ENCODE measurements at regions not wholly inside any gene's neighbourhood (a gene's known extent, or its start where the extent isn't known, plus 50 kb on each side); places are given as distances from the start of the nearest gene placed in this dataset.
"Not testable (repeated sequence)": the region's sequence is repeated elsewhere in the genome, so short reads cannot be mapped to it uniquely, and the experiment has no call there.

DNA sequence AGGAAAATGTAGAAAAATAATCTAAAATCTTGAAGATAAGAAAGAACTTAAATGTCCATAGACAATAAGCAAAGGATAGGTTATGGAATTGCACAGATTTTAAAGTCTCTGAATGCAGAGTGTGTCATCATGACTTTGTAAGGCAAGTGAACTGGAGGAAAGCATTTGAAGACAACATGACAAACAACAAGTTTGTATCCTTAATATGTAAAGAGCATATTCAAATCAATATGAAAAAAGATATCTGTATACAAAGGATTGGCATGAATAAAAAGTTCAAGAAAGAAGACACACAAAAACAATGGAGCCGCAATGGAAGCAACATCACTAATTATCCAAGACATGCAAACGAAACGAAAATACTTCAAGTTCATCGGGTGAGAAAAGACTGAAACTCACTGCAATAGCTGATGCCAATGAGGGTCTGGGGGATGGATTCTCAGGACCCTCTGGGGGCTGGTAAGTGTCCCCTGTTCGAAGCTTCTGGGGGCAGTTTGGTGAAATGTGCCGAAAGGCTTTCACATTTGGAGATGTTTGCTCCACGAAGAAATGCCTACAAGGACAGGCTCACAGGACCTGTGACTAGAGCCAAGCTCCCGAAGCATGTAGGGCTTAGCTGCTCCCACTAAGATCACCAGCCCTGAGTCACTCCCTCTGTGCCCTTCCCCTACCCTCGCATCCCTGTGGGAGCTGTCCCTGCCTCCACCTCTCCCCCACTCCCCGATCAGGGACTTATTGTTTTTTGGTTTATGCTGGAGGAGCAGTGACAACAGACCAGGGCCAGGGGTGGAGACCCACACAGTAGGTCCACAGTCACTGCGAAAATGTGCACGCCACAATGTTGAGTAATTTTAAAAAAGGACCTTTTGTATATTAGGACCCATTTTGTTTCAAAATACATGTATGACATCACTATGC lies 345.7 kb upstream of the SFSWAP start:
- no peak for DNase-seq

DNA sequence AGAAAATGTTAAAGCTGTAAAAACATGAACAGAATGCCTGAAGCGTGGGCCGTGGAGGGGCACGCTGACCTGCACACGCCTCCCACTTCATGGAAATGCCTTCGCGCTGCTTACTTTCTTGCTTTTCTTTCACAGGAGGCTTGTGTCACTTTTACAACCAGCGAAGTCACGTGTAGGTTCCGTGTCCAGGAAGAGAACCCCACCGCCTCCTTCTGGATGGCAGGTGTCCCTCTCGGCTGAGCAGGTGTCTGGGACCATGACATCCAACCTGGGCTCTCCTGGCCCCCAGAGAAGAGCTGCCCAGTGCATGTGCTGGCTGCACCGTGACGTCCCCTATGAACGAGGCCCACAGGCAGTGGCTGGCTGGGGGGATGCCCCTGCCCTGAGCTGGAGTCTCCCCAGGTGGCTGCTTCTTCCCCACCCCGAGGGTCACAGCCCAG lies 345.0 kb upstream of the SFSWAP start:
- no peak for DNase-seq

DNA sequence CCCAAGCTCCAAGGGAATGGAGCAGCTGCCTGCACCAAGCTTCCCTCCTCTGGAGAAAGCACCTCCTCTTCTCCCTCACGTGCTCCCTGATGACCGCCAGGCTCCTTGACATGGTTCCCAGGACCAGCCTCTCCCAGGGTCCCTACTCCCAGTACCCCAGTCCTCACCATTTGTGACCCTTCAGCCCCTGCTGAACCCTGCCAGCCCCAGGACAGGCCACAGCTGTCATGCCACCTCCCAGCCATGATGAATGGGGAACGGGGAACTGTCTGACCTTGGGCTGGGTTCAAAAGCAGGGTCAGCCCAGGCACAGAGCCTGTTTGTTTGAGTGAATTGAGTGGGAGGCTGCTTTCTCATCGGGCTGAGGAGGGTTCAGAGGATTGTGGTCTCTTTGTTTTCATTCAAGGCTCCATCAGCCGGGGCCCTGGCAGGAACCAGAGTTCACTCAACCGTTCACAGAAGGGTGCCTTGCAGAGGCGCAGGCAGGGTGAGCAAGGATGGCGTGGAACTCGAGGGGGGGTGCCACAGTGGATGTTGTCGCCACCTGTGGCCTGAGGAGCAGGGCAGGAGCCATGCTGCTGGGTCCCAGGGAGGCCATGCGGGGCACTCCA lies 344.5 kb upstream of the SFSWAP start:
- DNase-seq, result no peak

DNA sequence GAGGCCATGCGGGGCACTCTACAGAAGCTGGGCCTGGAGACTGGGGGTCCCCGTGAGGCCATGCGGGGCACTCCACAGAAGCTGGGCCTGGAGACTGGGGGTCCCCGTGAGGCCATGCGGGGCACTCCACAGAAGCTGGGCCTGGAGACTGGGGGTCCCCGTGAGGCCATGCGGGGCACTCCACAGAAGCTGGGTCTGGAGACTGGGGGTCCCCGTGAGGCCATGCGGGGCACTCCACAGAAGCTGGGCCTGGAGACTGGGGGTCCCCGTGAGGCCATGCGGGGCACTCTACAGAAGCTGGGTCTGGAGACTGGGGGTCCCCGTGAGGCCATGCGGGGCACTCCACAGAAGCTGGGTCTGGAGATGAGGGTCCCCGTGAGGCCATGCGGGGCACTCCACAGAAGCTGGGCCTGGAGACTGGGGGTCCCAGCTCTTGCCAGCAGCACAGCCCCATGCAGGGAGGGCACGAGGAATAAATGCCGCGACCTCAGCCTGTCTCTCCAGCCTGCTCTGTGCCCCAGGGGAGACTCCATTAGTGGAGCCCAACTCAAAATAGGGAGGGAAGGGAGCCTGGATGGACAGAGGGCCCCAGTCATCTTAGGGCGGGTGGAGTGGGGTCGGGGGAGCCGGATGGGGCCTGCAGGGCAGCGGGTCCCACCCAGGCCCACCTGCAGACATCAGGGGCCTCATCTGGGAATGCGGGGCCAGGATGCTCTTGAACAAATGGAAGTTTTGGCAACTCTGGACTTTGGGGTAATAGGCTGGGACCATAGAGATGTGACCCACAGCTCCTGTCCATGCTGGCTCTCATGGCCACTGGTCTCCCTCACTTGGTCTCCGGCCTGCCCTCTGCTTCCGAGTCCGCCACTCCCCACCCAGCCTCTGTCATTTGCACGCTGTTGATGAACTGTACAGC lies 343.6 kb upstream of the SFSWAP start:
- not testable (repeated sequence) for DNase-seq

DNA sequence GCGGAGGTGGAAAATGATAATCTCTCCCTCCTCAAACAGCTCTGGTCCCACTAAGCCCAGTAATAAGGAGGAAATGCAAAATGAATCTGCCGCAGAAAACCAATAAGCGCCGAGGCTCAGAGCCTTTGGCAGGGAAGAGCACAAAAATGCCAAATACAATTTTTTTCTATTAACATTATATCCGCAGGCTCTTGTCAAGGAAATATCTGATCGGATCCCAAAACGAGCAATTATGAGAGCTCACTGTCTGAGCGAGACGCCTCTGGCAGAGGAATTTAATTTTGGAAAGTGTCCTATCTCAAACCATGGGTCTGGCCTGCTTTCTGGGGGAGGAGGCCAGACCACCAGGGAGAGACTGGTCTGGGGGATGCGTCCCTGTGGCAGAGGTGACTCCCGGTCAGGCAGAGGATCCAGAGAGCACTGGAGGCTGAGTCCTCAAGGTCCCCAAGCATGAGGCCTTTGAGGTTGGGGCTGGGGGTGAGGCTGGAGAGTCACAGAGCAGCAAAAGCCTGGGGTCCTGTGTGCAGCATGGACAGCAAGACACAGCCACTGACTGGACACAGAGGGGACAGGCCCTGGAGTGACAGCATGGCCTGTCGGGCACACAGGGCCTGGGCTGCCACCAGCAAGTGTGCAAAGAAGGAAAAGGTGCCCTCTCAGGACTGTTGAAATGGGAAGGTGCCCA lies 342.8 kb upstream of the SFSWAP start:
- no peak for DNase-seq

DNA sequence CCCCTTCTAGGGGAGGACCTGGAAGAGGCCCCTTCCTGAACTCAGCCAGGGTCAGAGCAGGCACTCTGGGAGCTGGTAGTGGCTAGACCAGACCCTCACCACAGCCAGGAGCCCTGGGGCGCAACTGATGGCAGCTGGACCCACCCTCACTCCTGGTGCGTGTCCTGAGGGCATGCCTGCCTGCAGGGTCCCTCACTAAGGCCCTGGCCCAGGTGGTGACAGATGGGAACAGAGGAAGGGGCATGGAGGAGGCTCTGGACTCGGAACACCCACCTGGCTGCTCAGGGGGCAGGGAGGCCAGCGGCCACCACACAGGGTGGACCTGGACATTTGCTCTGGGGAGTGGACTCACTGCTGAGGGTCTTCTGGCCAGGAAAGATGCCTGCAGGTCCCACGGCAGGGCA lies 342.2 kb upstream of the SFSWAP start:
- no peak for DNase-seq

DNA sequence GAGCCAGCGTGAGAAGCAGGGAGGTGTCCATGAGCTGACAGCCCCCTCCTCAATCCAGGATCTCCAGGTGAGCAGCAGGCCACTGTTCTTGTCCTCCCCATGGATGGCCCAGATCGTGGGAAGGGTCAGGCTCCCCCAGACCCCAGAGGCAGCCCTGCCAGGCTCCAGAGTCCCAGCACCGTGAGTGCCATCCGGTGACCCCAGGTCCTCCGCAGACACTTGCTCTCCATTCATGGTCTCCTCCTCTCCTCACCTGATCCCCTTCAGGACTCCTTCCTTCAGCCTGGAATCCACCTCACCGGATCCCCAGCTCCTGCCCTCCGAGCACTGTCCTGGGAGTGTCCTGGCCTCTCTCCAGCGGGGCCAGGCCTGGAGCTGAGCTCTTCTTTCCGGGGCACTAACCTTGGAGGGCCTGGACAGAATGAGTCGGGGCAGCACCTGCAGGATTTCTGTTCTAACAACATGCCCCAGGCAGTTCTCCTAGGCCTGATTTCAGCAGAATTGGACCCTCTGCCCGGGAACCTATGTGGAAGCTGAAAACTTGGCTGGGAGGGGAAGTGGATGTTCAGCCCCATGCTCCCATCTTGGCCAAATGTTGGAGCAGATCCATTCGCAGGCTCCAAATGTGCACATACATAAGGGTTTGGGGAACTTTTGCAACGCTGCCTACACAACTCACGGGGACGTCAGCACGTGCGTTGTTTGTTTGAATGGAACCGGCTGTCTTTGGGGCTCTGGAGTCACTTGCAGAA lies 341.6 kb upstream of the SFSWAP start:
- DNase-seq, result no peak

DNA sequence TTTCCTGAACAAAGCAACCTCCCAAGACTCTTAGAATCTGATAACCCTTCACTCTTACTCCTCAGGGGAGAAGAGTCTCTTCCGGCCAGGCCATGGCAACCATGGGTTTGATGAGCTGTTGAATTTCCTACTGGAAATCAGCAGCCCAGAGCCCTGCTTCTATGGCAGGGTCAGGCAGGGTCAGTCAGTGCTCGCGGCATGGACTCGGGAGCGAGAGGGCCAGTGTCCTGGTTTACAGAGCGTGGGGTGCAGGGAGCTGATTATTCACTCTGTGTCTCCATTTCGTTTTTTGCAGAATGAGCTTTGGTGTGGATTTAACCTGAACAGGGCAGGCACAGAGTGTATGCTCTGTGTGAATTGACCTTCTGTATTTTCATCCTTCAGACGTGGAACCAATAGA lies 340.6 kb upstream of the SFSWAP start:
- DNase-seq, result no peak

DNA sequence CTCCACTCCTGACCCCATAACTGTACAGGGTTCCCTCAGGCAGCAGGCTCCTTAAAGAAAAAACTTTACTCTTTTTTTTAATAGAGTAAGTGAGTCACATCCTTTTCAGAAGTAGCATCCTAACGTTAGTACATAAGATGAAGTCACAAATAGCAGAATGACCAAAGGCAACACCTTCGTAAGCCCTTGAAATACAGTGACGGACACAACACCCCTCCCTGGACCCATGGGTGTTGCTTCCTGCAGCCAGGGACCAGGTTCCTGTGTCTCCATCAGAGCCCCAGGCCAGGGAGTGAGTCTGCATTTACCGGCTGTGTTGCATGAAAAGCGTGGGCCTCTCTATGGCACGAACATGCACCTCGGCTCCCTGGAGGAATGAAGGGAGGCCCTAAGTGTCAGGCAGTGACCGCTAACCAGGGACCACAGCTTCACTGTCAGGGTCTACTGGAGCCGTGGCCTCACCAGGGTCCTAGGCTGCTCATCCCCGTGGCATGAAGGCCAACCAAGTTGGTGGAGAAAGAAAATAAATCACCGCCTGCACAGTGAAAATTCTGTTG lies 340.0 kb upstream of the SFSWAP start:
- no peak for DNase-seq

DNA sequence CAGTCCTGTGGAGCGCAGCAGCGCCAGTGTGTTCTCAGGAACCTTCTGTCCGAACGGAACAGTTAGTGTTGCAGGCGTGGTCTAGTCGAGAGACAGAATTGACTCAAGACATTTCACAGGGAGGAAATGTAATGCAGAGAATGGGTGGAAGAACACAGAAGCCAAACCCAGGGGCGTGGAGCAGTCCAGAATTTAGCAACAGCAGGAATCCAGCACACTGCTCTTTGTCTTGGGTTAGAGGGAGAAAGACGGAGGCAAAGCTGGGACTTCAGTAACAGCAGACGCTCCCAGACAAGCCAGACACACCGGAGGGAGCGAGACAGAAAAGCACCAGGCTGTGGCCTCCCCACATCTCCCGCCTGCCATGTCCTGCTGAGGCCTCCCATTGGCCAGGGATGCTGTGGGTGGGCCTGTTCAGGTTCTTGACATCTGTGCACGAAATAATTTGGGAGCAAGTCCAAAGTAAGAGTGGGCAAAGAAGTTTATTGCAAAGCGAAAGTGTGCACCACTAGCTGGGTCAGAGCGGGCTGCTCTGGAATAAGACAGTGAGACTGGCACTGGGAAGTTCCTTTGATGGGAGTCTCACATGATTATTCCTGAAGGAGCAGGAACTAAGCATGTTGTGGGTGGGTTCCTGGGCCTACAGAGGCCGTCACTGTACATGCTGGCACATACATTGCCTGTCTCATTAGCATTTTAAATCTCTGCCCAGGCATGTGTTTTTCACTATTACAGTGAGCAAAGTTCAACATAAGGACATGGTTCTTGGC lies 339.3 kb upstream of the SFSWAP start:
- DNase-seq, result no peak

DNA sequence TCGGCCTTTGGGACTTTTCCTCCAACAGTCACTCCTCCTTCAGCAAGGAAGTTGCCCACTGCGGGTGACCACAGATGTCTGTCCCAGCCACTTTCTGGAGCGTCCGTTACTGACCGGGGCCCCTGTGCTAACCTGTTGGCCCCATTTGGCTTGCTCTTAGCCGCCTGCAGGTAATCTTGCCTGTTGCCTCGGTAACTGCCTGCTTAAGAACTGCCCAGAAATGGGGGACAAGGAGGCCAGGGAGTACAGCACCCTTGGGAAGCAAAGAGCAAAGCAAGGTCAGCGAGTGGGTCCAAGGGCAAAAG lies 338.8 kb upstream of the SFSWAP start:
- no peak for DNase-seq

DNA sequence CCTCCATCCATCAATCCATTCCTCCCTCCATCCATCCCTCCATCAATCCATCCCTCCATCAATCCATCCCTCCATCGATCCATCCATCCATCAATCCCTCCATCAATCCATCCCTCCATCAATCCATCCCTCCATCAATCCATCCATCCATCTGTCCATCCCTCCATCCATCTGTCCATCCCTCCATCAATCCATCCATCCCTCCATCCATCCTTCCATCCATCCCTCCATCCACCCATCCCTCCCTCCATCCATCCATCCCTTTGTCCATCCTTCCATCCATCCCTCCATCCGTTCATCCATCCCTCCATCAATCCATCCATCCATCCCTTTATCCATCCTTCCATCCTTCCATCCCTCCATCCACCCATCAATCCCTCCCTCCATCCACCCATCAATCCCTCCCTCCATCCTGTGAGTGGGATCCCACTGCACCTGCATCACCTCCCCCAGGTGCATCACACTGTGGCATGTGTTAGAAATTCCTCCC lies 338.1 kb upstream of the SFSWAP start:
- no peak for DNase-seq

DNA sequence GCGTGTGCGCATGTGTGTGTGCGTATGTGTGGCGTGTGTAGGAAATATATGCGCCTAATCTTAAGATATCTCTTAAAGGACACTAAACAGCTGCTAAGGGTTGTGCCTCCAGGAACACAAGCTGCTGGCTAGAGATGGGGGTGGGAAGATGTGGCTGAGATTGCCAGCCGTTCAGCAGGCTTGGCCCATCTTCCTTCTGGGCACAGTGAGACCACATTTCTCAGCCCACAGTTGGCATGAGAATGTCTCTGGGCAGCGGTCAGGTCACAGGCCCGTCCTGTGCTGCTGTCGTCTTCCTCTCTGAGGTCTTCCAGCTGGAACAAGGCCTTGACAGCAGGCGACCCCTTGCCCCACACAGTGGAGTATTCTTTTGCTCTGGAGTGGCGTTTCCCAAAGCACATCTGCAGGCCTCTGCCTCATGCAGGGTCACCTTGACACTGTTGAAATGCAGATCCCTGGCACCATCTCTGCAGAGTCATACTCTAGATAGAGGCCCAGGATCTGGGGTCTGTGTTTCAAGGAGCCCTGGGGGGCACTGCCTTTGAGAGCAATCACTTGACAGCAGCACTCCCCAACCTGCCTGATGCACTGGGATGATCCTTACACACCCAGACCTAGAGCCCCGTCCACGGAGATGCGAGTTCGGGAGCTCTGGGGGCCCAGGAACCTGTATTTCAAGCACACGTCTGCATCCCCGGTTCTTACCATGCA lies 335.5 kb upstream of the SFSWAP start:
- DNase-seq, result no peak

DNA sequence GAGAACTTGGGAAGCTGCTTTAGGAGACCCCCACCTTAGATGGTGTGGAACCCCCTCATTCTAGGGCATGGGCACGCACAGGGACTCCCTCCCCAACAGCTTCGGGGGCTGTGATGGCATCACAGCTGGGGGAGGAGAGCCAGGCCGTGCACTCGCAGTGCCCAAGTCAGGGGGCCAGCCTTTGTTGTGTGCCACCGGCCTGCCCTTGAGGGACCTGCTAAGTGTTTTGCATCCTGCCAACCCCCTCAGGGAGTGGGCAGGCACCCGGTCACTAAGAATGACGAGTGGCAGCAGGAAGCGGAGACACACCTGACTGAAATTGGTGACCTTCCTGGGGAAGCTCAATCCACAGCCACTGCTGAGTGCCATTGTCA lies 334.9 kb upstream of the SFSWAP start:
- no peak for DNase-seq

DNA sequence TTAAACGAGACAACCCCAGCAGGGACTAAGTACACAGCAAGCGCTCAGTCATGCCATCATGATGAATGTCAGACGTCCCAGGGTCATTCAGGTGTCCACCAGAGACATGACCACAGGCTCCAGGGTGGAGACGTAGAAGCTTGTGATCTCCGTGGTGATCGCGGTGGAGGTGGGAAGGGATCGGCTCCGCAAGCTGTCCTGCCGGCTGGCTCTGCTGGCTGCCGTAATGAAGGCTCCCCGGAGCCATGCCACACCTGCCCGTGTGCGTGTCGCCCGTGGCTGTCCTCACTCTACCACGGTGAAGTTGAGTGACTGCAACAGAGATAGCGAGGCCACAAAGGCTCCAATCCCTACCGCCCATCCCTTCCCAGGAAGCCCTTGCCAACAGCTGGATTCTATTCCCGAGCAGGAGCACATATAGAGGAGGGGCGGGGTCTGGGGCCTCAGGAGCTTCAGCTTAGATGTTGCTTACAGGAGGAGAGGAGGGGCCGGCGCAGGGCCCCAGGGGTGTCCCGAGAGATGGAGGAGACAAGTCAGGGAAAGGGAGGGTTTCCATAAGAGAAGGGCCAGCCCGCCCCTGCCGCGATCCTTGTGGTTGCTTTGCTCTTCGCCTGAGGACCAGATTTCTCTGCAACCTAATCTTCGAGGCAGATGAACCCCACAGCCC lies 332.6 kb upstream of the SFSWAP start:
- no peak for DNase-seq

DNA sequence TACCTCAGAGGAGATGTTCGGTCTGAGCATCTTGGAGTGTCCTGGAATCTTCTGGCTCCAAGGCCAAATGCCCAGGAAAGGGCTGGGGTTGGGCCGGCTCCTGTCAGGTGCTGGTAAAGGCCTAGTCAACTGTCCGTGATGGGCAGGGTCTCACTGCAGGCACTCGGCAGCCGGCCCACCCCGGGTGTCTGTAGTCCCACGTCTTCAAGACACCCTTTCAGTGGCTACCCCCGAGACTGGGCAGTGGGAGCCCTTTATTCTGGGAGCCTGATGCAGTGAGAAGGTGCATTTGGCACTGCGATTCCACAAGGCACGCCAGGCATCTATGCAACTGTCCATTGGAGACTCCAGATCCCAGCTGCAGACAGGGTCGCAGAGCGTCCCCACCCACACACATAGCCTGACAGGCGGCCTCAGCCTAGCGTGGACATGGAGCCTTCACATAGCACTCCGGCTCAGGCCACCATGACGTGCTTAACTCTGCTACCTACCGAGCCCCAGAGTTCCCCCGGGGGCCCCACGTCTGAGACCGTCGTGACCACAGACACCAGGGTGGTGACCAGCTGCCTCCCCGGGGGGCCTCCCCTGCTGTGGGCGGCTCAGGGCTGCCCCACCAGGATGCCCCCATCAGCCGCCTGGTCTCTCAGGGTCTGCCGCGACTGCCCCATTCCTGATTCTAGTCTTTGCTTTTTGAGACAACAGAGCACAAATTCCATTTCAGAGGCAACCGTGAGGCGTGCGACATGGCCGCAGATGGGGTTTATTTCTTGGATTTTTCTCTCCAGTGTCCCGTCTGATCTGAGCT lies 331.8 kb upstream of the SFSWAP start:
- DNase-seq, result no peak

DNA sequence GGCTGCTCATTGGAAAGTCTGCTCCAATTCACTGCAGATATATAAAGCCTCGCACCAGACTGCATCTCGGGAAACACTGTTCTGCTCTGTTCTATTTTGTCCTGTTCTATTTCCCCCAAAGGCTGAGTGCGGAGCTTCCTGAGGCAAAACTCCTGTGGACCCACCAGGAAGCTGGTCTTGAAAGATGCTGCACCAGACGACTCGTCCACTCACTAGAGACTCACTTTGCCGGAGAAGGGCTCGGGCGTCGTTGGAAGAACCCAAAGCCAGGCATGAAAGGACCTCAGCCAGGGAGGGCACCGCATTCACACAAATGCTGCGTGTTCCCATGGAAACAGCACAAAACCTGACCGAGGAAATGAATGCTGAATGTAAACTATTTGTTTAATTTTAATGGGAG lies 331.2 kb upstream of the SFSWAP start:
- no peak for DNase-seq

DNA sequence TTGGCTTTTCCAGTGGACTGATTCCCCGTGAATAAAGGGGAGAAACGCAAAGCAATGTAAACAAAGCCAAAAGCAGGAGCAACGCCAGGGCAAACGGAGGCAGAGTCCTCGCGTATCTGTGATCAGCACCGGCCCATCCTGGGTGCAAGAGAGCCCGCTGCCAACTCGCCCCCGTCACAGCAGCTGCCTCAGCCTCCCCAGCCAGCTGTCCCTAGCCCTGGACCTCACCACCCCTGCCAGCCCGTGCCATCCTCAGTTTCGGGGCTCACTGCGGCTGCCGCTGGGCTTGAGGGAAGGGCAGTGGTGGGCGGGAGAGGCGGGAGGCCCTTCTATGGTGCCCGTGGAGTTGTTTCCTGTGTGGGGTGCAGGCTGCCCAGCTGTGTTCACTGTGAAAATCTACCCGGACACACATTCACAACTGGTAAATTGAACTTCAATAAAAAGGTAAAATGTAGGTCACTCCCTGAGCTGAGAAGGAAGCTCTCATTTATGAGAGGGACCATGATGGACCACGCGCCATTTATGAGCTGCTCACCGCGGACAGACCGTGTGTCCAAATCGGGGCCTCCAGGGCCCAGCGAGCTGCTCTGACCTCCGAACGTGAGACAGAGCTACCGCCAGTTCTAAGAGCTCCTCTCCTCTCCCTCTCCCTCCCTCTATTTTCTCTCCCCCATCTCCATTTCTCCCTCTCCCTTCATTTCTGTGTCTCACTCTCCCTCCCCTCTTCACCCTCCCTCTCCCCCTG lies 330.5 kb upstream of the SFSWAP start:
- no peak for DNase-seq

Measured in activated naive CD4-positive, alpha-beta T cell treated with Interleukin-2 at 50 U/mL for 16 hours (primary cell).